HCT116 (cell line): ENCODE measurements at regions not wholly inside any gene's neighbourhood (a gene's known extent, or its start where the extent isn't known, plus 50 kb on each side); places are given as distances from the start of the nearest gene placed in this dataset.

Experiments
- ATAC-seq: fragments of 200-7000 bp; cut with Tn5 transposase; 2 replicates; pipeline ENCODE4 v1.9.1; 2020; ENCODE audit warnings: mild to moderate bottlenecking, moderate library complexity
- BruUV-seq: library from RNA; stranded (reverse); fragments of 400-500 nt; replicated peaks from 2 replicates; lab custom pipeline; 2021; lab: Mats Ljungman, UMichigan
- CTCF ChIA-PET: fragments of 300-600 bp; sonication (Branson Sonifier 250); formaldehyde crosslinking; loops from one replicate; lab custom pipeline; 2021; ENCODE audit warnings: antibody characterized with exemption; lab: Charles Lee
- POLR2A ChIA-PET: fragments of 300-600, 350-600 bp; sonication (Branson Sonifier 250); formaldehyde crosslinking; loops from one replicate; lab custom pipeline; 2021; ENCODE audit warnings: antibody characterized with exemption; lab: Charles Lee
- RAD21 ChIA-PET, 2 experiments: fragments of 300-600 bp; sonication (Branson Sonifier 250); formaldehyde crosslinking; loops; one replicate each; lab custom pipeline; 2023; ENCODE audit warnings: low total read pairs in 2 of 2; ENCODE audit not compliant: uncharacterized antibody in 2 of 2, unreplicated experiment in 2 of 2, low non-redundant PET in 1 of 2; lab: Charles Lee
- DNase-seq: peaks from one replicate; pipeline ENCODE4 v3.0.0-alpha.2; 2010; ENCODE audit warnings: low read depth, low spot score
- H2AFZ ChIP-seq: fragments of 200-600 bp; shearing (Covaris generic), sonication (generic); 2 replicates; pipeline ENCODE4 v1.6.1; 2017; ENCODE audit warnings: low read depth, mixed run types, mixed read lengths, antibody characterized with exemption, low read length; ENCODE audit not compliant: poor library complexity, severe bottlenecking
- H3K27ac ChIP-seq: 2 replicates; pipeline ENCODE4 v1.5.1; 2012; ENCODE audit warnings: low read depth, low read length
- H3K27me3 ChIP-seq: fragments of 200-600 bp; sonication (generic); 2 replicates; pipeline ENCODE4 v1.6.1; 2016; ENCODE audit warnings: mixed run types, low read length, mixed read lengths; ENCODE audit not compliant: insufficient read depth
- H3K36me3 ChIP-seq, 2 experiments: fragments of 200-500 bp in 1 of 2; fragments of 200-600 bp in 1 of 2; sonication (Bioruptor generic) in 1 of 2; sonication (generic) in 1 of 2; 2 replicates each; pipeline versions ENCODE4 v1.5.1 to v1.6.1; 2014 to 2016; ENCODE audit warnings: low read length in 2 of 2, inconsistent platforms in 1 of 2, mixed read lengths in 1 of 2, mixed run types in 1 of 2; ENCODE audit not compliant: insufficient read depth in 2 of 2, control insufficient read depth in 1 of 2
- H3K4me1 ChIP-seq, 2 experiments: fragments of 200-600 bp in 1 of 2; sonication (generic) in 1 of 2; 2 replicates each; pipeline versions ENCODE4 v1.5.1 to v1.6.1; 2012 to 2017; ENCODE audit warnings: low read length in 2 of 2, inconsistent platforms in 1 of 2, mild to moderate bottlenecking in 1 of 2, mixed read lengths in 1 of 2, mixed run types in 1 of 2, moderate library complexity in 1 of 2; ENCODE audit not compliant: insufficient read depth in 2 of 2, control insufficient read depth in 1 of 2
- H3K4me2 ChIP-seq: fragments of 200-600 bp; sonication (generic); 2 replicates; pipeline ENCODE4 v1.6.1; 2017; ENCODE audit warnings: mixed run types, low read length, mixed read lengths
- H3K4me3 ChIP-seq, 2 experiments: fragments of 200-600 bp in 1 of 2; sonication (generic) in 1 of 2; replicated peaks in 1 of 2; 2 replicates each; pipeline ENCODE4 v1.5.1; 2011 to 2016; ENCODE audit warnings: low read length in 2 of 2, control low read depth in 1 of 2, low read depth in 1 of 2, mild to moderate bottlenecking in 1 of 2, mixed read lengths in 1 of 2, mixed run types in 1 of 2
- H3K79me2 ChIP-seq: fragments of 200-600 bp; sonication (generic); 2 replicates; pipeline ENCODE4 v1.6.1; 2017; ENCODE audit warnings: mild to moderate bottlenecking, mixed run types, low read length, moderate library complexity, mixed read lengths; ENCODE audit not compliant: insufficient read depth
- H3K9ac ChIP-seq: fragments of 200-600 bp; sonication (generic); 2 replicates; pipeline ENCODE4 v1.6.1; 2016; ENCODE audit warnings: low read length, mixed read lengths
- H3K9me2 ChIP-seq: fragments of 200-600 bp; sonication (generic), shearing (Covaris generic); 2 replicates; pipeline ENCODE4 v1.6.1; 2017; ENCODE audit warnings: mixed run types, mild to moderate bottlenecking, moderate library complexity; ENCODE audit not compliant: insufficient read depth
- H3K9me3 ChIP-seq, 2 experiments: fragments of 200-500 bp in 1 of 2; fragments of 200-600 bp in 1 of 2; sonication (Bioruptor generic) in 1 of 2; sonication (generic) in 1 of 2; 2 replicates each; pipeline ENCODE4 v1.6.1; 2014 to 2017; ENCODE audit warnings: low read length in 2 of 2, mixed read lengths in 2 of 2, inconsistent platforms in 1 of 2, low read depth in 1 of 2, mild to moderate bottlenecking in 1 of 2, mixed run types in 1 of 2, moderate library complexity in 1 of 2; ENCODE audit not compliant: control insufficient read depth in 1 of 2, insufficient read depth in 1 of 2
- H4K20me1 ChIP-seq: fragments of 200-600 bp; sonication (generic), shearing (Covaris generic); 2 replicates; pipeline ENCODE4 v1.6.1; 2017; ENCODE audit warnings: mixed run types, mild to moderate bottlenecking, moderate library complexity; ENCODE audit not compliant: insufficient read depth
- CBX3 ChIP-seq: IDR thresholded peaks from 2 replicates; pipeline ENCODE4 v1.6.1; 2012; ENCODE audit warnings: low read depth
- CEBPB ChIP-seq: IDR thresholded peaks from 2 replicates; pipeline ENCODE4 v1.6.1; 2012; ENCODE audit warnings: low read depth
- EGR1 ChIP-seq: IDR thresholded peaks from 2 replicates; pipeline ENCODE4 v1.6.1; 2012; ENCODE audit warnings: low read depth
- ELF1 ChIP-seq: IDR thresholded peaks from 2 replicates; pipeline ENCODE4 v1.6.1; 2012; ENCODE audit warnings: low read depth, borderline replicate concordance
- EZH2phosphoT487 ChIP-seq: fragments of 200-600 bp; IDR thresholded peaks from 2 replicates; pipeline ENCODE4 v1.6.1; 2018; ENCODE audit warnings: antibody characterized with exemption, borderline replicate concordance
- POLR2A ChIP-seq: IDR thresholded peaks from 2 replicates; pipeline ENCODE4 v1.7.0; 2011; ENCODE audit warnings: borderline replicate concordance; ENCODE audit not compliant: insufficient read depth, insufficient read length; ENCODE audit errors: extremely low read depth
- RAD21 ChIP-seq: IDR thresholded peaks from 2 replicates; pipeline ENCODE4 v1.6.1; 2012; ENCODE audit warnings: low read depth, mild to moderate bottlenecking
- SIN3A ChIP-seq: IDR thresholded peaks from 2 replicates; pipeline ENCODE4 v1.6.1; 2012; ENCODE audit warnings: low read depth
- SP1 ChIP-seq: IDR thresholded peaks from 2 replicates; pipeline ENCODE4 v1.6.1; 2012; ENCODE audit warnings: low read depth
- SRF ChIP-seq: IDR thresholded peaks from 2 replicates; pipeline ENCODE4 v1.6.1; 2012; ENCODE audit warnings: low read depth
- TCF7L2 ChIP-seq: IDR thresholded peaks from 2 replicates; pipeline ENCODE4 v1.7.0; 2011; ENCODE audit warnings: borderline replicate concordance, inconsistent platforms; ENCODE audit not compliant: insufficient read depth, insufficient read length; ENCODE audit errors: extremely low read depth
- intact Hi-C: fragments of 100-400 bp; cut with micrococcal nuclease; formaldehyde crosslinking; loops from 2 replicates; pipeline ENCODE4 v1.10.0; 2022
- TF ChIP-seq, protein P1 (sequence below), 3 experiments: fragments of 200-600 bp in 1 of 3; sonication (generic) in 1 of 3; IDR thresholded peaks in 2 of 3; conservative IDR thresholded peaks in 1 of 3; 2 replicates each; pipeline ENCODE4 v1.5.1; 2012 to 2017; ENCODE audit warnings: low read depth in 2 of 3, low read length in 2 of 3, antibody characterized with exemption in 1 of 3, borderline replicate concordance in 1 of 3, control low read depth in 1 of 3, mild to moderate bottlenecking in 1 of 3, mixed read lengths in 1 of 3, mixed run types in 1 of 3, moderate library complexity in 1 of 3; ENCODE audit not compliant: insufficient read depth in 1 of 3
- TF ChIP-seq, protein P2 (sequence below): IDR thresholded peaks from 2 replicates; pipeline ENCODE4 v1.6.1; 2012
- TF ChIP-seq, protein P3 (sequence below): IDR thresholded peaks from 2 replicates; pipeline ENCODE4 v1.6.1; 2012; ENCODE audit warnings: low read depth

DNA sequence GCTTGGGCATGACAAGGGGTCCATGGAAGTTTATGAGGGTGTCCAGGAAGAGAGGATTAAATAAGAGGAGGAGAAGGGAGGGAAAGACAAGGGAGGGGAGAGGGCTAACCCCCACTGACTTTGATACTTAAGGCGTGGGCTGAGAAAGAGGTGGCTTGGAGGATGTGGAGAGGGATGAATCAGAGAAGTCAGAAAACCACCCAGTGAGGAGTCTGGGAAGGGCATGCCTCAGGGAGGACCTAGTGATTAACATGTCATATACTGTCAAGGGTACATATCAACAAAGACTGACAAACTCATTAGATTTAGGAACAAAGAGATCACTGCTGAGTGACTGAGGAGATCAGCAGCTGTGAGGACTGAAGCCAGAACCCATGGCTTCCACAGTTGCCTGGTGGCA is 145.4 kb downstream of the IRX5 start:
- ChIA-PET CTCF (no interaction called here), RAD21 (no interaction called here)
- no peak for DNase-seq

More for the DNA sequence above, 145.4 kb downstream of the IRX5 start:
- TF ChIP-seq SIN3A (no peak), CBX3 (no peak), RAD21 (no peak), TCF7L2 (no peak), POLR2A (no peak), EGR1 (no peak), CEBPB (no peak), ELF1 (no peak), SRF (no peak), SP1 (no peak), EZH2phosphoT487 (no peak)
- TF ChIP-seq, protein P1, sequence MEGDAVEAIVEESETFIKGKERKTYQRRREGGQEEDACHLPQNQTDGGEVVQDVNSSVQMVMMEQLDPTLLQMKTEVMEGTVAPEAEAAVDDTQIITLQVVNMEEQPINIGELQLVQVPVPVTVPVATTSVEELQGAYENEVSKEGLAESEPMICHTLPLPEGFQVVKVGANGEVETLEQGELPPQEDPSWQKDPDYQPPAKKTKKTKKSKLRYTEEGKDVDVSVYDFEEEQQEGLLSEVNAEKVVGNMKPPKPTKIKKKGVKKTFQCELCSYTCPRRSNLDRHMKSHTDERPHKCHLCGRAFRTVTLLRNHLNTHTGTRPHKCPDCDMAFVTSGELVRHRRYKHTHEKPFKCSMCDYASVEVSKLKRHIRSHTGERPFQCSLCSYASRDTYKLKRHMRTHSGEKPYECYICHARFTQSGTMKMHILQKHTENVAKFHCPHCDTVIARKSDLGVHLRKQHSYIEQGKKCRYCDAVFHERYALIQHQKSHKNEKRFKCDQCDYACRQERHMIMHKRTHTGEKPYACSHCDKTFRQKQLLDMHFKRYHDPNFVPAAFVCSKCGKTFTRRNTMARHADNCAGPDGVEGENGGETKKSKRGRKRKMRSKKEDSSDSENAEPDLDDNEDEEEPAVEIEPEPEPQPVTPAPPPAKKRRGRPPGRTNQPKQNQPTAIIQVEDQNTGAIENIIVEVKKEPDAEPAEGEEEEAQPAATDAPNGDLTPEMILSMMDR (IDR thresholded peaks at IDR 0.05 in 2 of 3, conservative IDR thresholded peaks at IDR 0.05 in 1 of 3; ENCODE audit: borderline replicate concordance in 1 of 3, insufficient read depth in 1 of 3, low read depth in 2 of 3, low read length in 2 of 3), result no peak
- TF ChIP-seq, protein P2, sequence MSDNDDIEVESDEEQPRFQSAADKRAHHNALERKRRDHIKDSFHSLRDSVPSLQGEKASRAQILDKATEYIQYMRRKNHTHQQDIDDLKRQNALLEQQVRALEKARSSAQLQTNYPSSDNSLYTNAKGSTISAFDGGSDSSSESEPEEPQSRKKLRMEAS, result no peak
- TF ChIP-seq, protein P3, sequence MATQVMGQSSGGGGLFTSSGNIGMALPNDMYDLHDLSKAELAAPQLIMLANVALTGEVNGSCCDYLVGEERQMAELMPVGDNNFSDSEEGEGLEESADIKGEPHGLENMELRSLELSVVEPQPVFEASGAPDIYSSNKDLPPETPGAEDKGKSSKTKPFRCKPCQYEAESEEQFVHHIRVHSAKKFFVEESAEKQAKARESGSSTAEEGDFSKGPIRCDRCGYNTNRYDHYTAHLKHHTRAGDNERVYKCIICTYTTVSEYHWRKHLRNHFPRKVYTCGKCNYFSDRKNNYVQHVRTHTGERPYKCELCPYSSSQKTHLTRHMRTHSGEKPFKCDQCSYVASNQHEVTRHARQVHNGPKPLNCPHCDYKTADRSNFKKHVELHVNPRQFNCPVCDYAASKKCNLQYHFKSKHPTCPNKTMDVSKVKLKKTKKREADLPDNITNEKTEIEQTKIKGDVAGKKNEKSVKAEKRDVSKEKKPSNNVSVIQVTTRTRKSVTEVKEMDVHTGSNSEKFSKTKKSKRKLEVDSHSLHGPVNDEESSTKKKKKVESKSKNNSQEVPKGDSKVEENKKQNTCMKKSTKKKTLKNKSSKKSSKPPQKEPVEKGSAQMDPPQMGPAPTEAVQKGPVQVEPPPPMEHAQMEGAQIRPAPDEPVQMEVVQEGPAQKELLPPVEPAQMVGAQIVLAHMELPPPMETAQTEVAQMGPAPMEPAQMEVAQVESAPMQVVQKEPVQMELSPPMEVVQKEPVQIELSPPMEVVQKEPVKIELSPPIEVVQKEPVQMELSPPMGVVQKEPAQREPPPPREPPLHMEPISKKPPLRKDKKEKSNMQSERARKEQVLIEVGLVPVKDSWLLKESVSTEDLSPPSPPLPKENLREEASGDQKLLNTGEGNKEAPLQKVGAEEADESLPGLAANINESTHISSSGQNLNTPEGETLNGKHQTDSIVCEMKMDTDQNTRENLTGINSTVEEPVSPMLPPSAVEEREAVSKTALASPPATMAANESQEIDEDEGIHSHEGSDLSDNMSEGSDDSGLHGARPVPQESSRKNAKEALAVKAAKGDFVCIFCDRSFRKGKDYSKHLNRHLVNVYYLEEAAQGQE, result no peak
- H3K4me1 ChIP-seq, result no peaks in the 10 kb centered on the region
- no TSS peak for BruUV-seq
- H3K9me2 ChIP-seq, result no peaks in the 10 kb centered on the region
- H4K20me1 ChIP-seq, result no peaks in the 10 kb centered on the region
- intact Hi-C loops, result no loop called here
- H3K27ac ChIP-seq, result no peak overlapping the region
- POLR2A ChIA-PET, result no interaction called here
- H3K9ac ChIP-seq, result no peak overlapping the region
- H3K79me2 ChIP-seq, result no peaks in the 10 kb centered on the region
- no peaks in the 10 kb centered on the region for H3K36me3 ChIP-seq
- no peaks in the 10 kb centered on the region for H3K27me3 ChIP-seq
- no peak overlapping the region for H2AFZ ChIP-seq
- no peaks in the 10 kb centered on the region for H3K9me3 ChIP-seq
- no peak overlapping the region for H3K4me2 ChIP-seq
- H3K4me3 ChIP-seq, result no peak overlapping the region
- no peak for ATAC-seq
